Uterus (tissue), 3 donors: ENCODE measurements at regions not wholly inside any gene's neighbourhood (a gene's known extent, or its start where the extent isn't known, plus 50 kb on each side); places are given as distances from the start of the nearest gene placed in this dataset.

Experiments used
- DNase-seq, 2 donors: peaks; one replicate each; pipeline ENCODE4 v3.0.0-alpha.2; 2019 to 2020
- H3K27ac ChIP-seq, 2 donors: fragments of 200-600 bp; sonication (generic); 1 replicate in 1 of 2; 2 replicates in 1 of 2; pipeline ENCODE4 v1.5.1; 2016 to 2018
- H3K27me3 ChIP-seq, 2 donors: fragments of 200-600 bp; sonication (generic); one replicate each; pipeline ENCODE4 v1.5.1; 2018 to 2019; ENCODE audit warnings: control low read depth in 1 of 2
- H3K36me3 ChIP-seq, 2 donors: fragments of 200-600 bp; sonication (generic); one replicate each; pipeline ENCODE4 v1.5.1; 2019; ENCODE audit warnings: control low read depth in 1 of 2
- H3K4me1 ChIP-seq, 2 donors: fragments of 200-600 bp; sonication (generic); one replicate each; pipeline ENCODE4 v1.5.1; 2018 to 2019; ENCODE audit warnings: control low read depth in 1 of 2
- H3K4me3 ChIP-seq, 2 donors: fragments of 200-600 bp; sonication (generic); 1 replicate in 1 of 2; 2 replicates in 1 of 2; pipeline ENCODE4 v1.5.1; 2018 to 2019; ENCODE audit warnings: mild to moderate bottlenecking in 1 of 2
- H3K9me3 ChIP-seq, 2 donors: fragments of 200-600 bp; sonication (generic); one replicate each; pipeline ENCODE4 v1.5.1; 2019; ENCODE audit warnings: control low read depth in 1 of 2
- CTCF ChIP-seq, 4 experiments: fragments of 200-600 bp in 2 of 4; fragments of 450-650 bp in 2 of 4; sonication (generic) in 2 of 4; IDR thresholded peaks; one replicate each; pipeline ENCODE4 v1.5.1; 2016 to 2019; ENCODE audit warnings: antibody characterized with exemption in 4 of 4, mild to moderate bottlenecking in 2 of 4, moderate library complexity in 1 of 4
- POLR2A ChIP-seq, 2 donors: fragments of 450-650 bp; IDR thresholded peaks; one replicate each; pipeline ENCODE4 v1.6.1; 2016; ENCODE audit warnings: antibody characterized with exemption in 2 of 2, mild to moderate bottlenecking in 1 of 2, moderate library complexity in 1 of 2
- intact Hi-C: fragments of 100-400 bp; cut with DNase I; formaldehyde crosslinking; loops from one replicate; pipeline ENCODE4 v1.15.1; 2023; ENCODE audit warnings: low total_unique reads
- donor health status: DM: yes; HTN: yes; CAD: no.

- Histone ChIP-seq H3K4me1 (no peaks in the 10 kb centered on the region), H3K27me3 (no peaks in the 10 kb centered on the region), H3K36me3 (no peaks in the 10 kb centered on the region), H3K9me3 (no peaks in the 10 kb centered on the region), H3K27ac (no peak overlapping the region), H3K4me3 (no peak overlapping the region)
- DNase-seq, result no peak
- TF ChIP-seq CTCF (IDR thresholded peaks at IDR 0.05) (no peak), POLR2A (IDR thresholded peaks at IDR 0.05) (no peak)
- intact Hi-C loops, result no loop called here
Observed at GRCh38 chr5:62149879-62150278, 156.1 kb upstream of the KIF2A start.

- DNase-seq, result no peak
- Histone ChIP-seq H3K36me3 (no peaks in the 10 kb centered on the region), H3K4me1 (no peaks in the 10 kb centered on the region), H3K27me3 (no peaks in the 10 kb centered on the region), H3K9me3 (no peaks in the 10 kb centered on the region), H3K4me3 (no peak overlapping the region), H3K27ac (no peak overlapping the region)
- TF ChIP-seq CTCF (IDR thresholded peaks at IDR 0.05) (no peak), POLR2A (IDR thresholded peaks at IDR 0.05) (no peak)
- intact Hi-C loops, result no loop called here
Observed at GRCh38 chr5:62152394-62153087, 153.5 kb upstream of the KIF2A start.

- no peak overlapping the region for H3K27ac ChIP-seq
- TF ChIP-seq POLR2A (IDR thresholded peaks at IDR 0.05), result no peak
- TF ChIP-seq CTCF (IDR thresholded peaks at IDR 0.05), result no peak
- H3K4me1 ChIP-seq, result no peaks in the 10 kb centered on the region
- H3K36me3 ChIP-seq, result no peaks in the 10 kb centered on the region
- no peak overlapping the region for H3K4me3 ChIP-seq
- H3K9me3 ChIP-seq, result no peaks in the 10 kb centered on the region
- DNase-seq, result no peak
- intact Hi-C loops, result no loop called here
- no peaks in the 10 kb centered on the region for H3K27me3 ChIP-seq
Observed at GRCh38 chr5:62154758-62155157, 151.2 kb upstream of the KIF2A start.

GRCh38 chr5:62155988-62156387 is 150.0 kb upstream of the KIF2A start:
- Histone ChIP-seq H3K4me1 (no peaks in the 10 kb centered on the region), H3K27ac (no peak overlapping the region), H3K4me3 (no peak overlapping the region), H3K27me3 (no peaks in the 10 kb centered on the region), H3K9me3 (no peaks in the 10 kb centered on the region), H3K36me3 (no peaks in the 10 kb centered on the region)
- DNase-seq, result no peak
- intact Hi-C loops, result no loop called here
- TF ChIP-seq POLR2A (IDR thresholded peaks at IDR 0.05), result no peak
- no peak for TF ChIP-seq CTCF (IDR thresholded peaks at IDR 0.05)

GRCh38 chr5:62167561-62168057 is 138.4 kb upstream of the KIF2A start:
- TF ChIP-seq CTCF (IDR thresholded peaks at IDR 0.05), result no peak
- no peak for TF ChIP-seq POLR2A (IDR thresholded peaks at IDR 0.05)
- DNase-seq, result no peak
- Histone ChIP-seq H3K27me3 (no peaks in the 10 kb centered on the region), H3K4me1 (no peaks in the 10 kb centered on the region), H3K4me3 (no peak overlapping the region), H3K36me3 (no peaks in the 10 kb centered on the region), H3K9me3 (no peaks in the 10 kb centered on the region), H3K27ac (no peak overlapping the region)
- intact Hi-C loops, result no loop called here
